K562 (cell line): ENCODE measurements at regions not wholly inside any gene's neighbourhood (a gene's known extent, or its start where the extent isn't known, plus 50 kb on each side); places are given as distances from the start of the nearest gene placed in this dataset.

Experiments used
- ATAC-seq: fragments of 200-7000 bp; cut with Tn5 transposase; 3 replicates; pipeline ENCODE4 v1.9.1; 2020; ENCODE audit warnings: moderate library complexity
- BruUV-seq: library from RNA; stranded (reverse); fragments of 400-500 nt; replicated peaks from 2 replicates; lab custom pipeline; 2021; lab: Mats Ljungman, UMichigan
- CTCF ChIA-PET: fragments of 300-600 bp; formaldehyde crosslinking; extraction: SDS; loops from one replicate; lab custom pipeline; 2021; ENCODE audit warnings: low intra/inter-chr PET ratio; lab: Yijun Ruan, JAX
- POLR2A ChIA-PET: fragments of 300-600, 350-650 bp; sonication (Branson Sonifier 250); formaldehyde crosslinking; extraction: SDS; loops from one replicate; lab custom pipeline; 2021; ENCODE audit warnings: antibody characterized with exemption, inconsistent platforms; lab: Yijun Ruan, JAX
- DNase-seq, 4 experiments: peaks; one replicate each; pipeline versions ENCODE4 v3.0.0 to v3.0.0-alpha.2; 2011 to 2018; ENCODE audit warnings: low spot score in 3 of 4, mixed read lengths in 3 of 4; ENCODE audit errors: extremely low read depth in 1 of 4
- FAIRE-seq: peaks from 2 replicates; lab custom pipeline; 2011; peaks lifted over from hg19 to GRCh38; lab: Jason Lieb, UNC
- H2AFZ ChIP-seq: 2 replicates; pipeline ENCODE4 v1.6.0; 2011; ENCODE audit warnings: low read depth, low read length, control low read depth, inconsistent platforms
- H3K27ac ChIP-seq: fragments of 200-600 bp; 3 replicates; pipeline ENCODE4 v1.8.0; 2011; ENCODE audit warnings: low read depth, mild to moderate bottlenecking, control low read depth, inconsistent platforms, low read length, moderate library complexity, mixed read lengths; ENCODE audit errors: extremely low read depth
- H3K27me3 ChIP-seq, 2 experiments: fragments of 300-600 bp in 1 of 2; 2 replicates in 1 of 2; 3 replicates in 1 of 2; pipeline versions ENCODE4 v1.6.0 to v1.8.0; 2011; ENCODE audit warnings: inconsistent platforms in 2 of 2, low read length in 2 of 2, mild to moderate bottlenecking in 1 of 2, mixed read lengths in 1 of 2, moderate library complexity in 1 of 2; ENCODE audit not compliant: control insufficient read depth in 2 of 2, insufficient read depth in 2 of 2
- H3K36me3 ChIP-seq: fragments of 300-600 bp; 3 replicates; pipeline ENCODE4 v1.8.0; 2011; ENCODE audit warnings: mild to moderate bottlenecking, low read length, inconsistent platforms; ENCODE audit not compliant: control insufficient read depth, insufficient read depth
- H3K4me1 ChIP-seq, 2 experiments: fragments of 200-600 bp in 1 of 2; replicated peaks in 1 of 2; 2 replicates in 1 of 2; 3 replicates in 1 of 2; pipeline versions ENCODE4 v1.5.1 to v1.8.0; 2011; ENCODE audit warnings: inconsistent platforms in 2 of 2, low read length in 2 of 2, mild to moderate bottlenecking in 1 of 2, mixed read lengths in 1 of 2, moderate library complexity in 1 of 2; ENCODE audit not compliant: control insufficient read depth in 2 of 2, insufficient read depth in 2 of 2
- H3K4me2 ChIP-seq: 2 replicates; pipeline ENCODE4 v1.6.1; 2011; ENCODE audit warnings: low read length, control low read depth, inconsistent platforms, mixed read lengths; ENCODE audit not compliant: insufficient read depth
- H3K4me3 ChIP-seq: fragments of 200-600 bp; sonication (generic), shearing (Covaris generic); 2 replicates; pipeline ENCODE4 v1.5.1; 2016; ENCODE audit warnings: control low read depth, inconsistent platforms
- H3K79me2 ChIP-seq: fragments of 200-600 bp; 3 replicates; pipeline ENCODE4 v1.8.0; 2011; ENCODE audit warnings: low read length, inconsistent platforms; ENCODE audit not compliant: control insufficient read depth, insufficient read depth
- H3K9ac ChIP-seq, 2 experiments: 2 replicates each; pipeline versions ENCODE4 v1.6.0 to v1.6.1; 2011; ENCODE audit warnings: low read depth in 2 of 2, low read length in 2 of 2, control low read depth in 1 of 2, inconsistent platforms in 1 of 2, mild to moderate bottlenecking in 1 of 2, mixed read lengths in 1 of 2; ENCODE audit not compliant: insufficient read depth in 1 of 2
- H3K9me1 ChIP-seq: one replicate; pipeline ENCODE4 v1.6.0; 2011; ENCODE audit warnings: inconsistent platforms, mild to moderate bottlenecking, low read length, moderate library complexity; ENCODE audit not compliant: control insufficient read depth, insufficient read depth
- H3K9me3 ChIP-seq: replicated peaks from 2 replicates; pipeline ENCODE4 v1.5.1; 2011; ENCODE audit warnings: low read depth, low read length, inconsistent platforms; ENCODE audit not compliant: control insufficient read depth, insufficient read depth
- H4K20me1 ChIP-seq: replicated peaks from 2 replicates; pipeline ENCODE4 v1.6.1; 2011; ENCODE audit warnings: low read length, inconsistent platforms, mixed read lengths; ENCODE audit not compliant: control insufficient read depth, insufficient read depth
- CREB5 ChIP-seq: fragments of 250-450 bp; sonication (Bioruptor Pico); IDR thresholded peaks from 2 replicates; pipeline ENCODE4 v1.5.0; 2020; ENCODE audit warnings: mild to moderate bottlenecking
- FOXA1 ChIP-seq: fragments of 450-650 bp; IDR thresholded peaks from 2 replicates; pipeline ENCODE4 v1.6.1; 2016; ENCODE audit warnings: mild to moderate bottlenecking, borderline replicate concordance
- MXD1 ChIP-seq: fragments of 250-450 bp; sonication (Bioruptor Pico); IDR thresholded peaks from 2 replicates; pipeline ENCODE4 v1.8.0; 2021; ENCODE audit warnings: borderline replicate concordance, mild to moderate bottlenecking, moderate library complexity; ENCODE audit not compliant: poor library complexity, severe bottlenecking
- PHF8 ChIP-seq: fragments of 200-600 bp; sonication (generic); IDR thresholded peaks from 2 replicates; pipeline ENCODE4 v1.6.1; 2012; ENCODE audit warnings: mixed run types, mild to moderate bottlenecking, inconsistent platforms, low read length, moderate library complexity, borderline replicate concordance
- RREB1 ChIP-seq: fragments of 250-450 bp; sonication (Bioruptor Pico); IDR thresholded peaks from 2 replicates; pipeline ENCODE4 v1.4.0; 2020
- SRSF3 ChIP-seq: fragments of 200-400 bp; formaldehyde crosslinking; IDR thresholded peaks from 2 replicates; pipeline ENCODE4 v1.6.1; 2016; ENCODE audit warnings: mild to moderate bottlenecking, low read length, moderate library complexity; ENCODE audit not compliant: insufficient read depth
- ZNF24 ChIP-seq: fragments of 450-650 bp; IDR thresholded peaks from 2 replicates; pipeline ENCODE4 v1.6.1; 2016
- WGBS: fragments of 100-300 bp; shearing (Covaris generic); methylation state at CpG from one replicate; pipeline ENCODE4 v1.1.6; 2016; ENCODE audit warnings: low coverage, mixed read lengths; ENCODE audit not compliant: insufficient coverage; ENCODE audit errors: missing lambda C conversion rate; 5-methylcytosine and 5-hydroxymethylcytosine counted together
- in situ Hi-C: fragments of 300-500 bp; cut with MboI; formaldehyde crosslinking; loops from 4 replicates; pipeline ENCODE4 v1.15.0; 2018; ENCODE audit warnings: inconsistent platforms, mixed read lengths
- intact Hi-C: fragments of 100-400 bp; cut with micrococcal nuclease; formaldehyde crosslinking; loops from 2 replicates; pipeline ENCODE4 v1.14.2; 2022

GRCh38 chr1:166322470-166322869 lies 155.7 kb upstream of the FAM78B start:
- POLR2A ChIA-PET: no interaction called here
- Histone ChIP-seq H3K9ac (no peak overlapping the region), H3K79me2 (no peaks in the 10 kb centered on the region)
- no peak for ATAC-seq
- in situ Hi-C loops: no loop called here
- no peak for TF ChIP-seq ZNF24
- TF ChIP-seq RREB1 (CRISPR knock-in tag): no peak
- no peak for TF ChIP-seq CREB5 (CRISPR knock-in tag)
- TF ChIP-seq PHF8: no peak
- no peak for TF ChIP-seq SRSF3
- no peak for TF ChIP-seq FOXA1
- no peak for TF ChIP-seq MXD1 (CRISPR knock-in tag)
- TF ChIP-seq, all 486 proteins: peak for 0
- Histone ChIP-seq H4K20me1 (no peaks in the 10 kb centered on the region), H3K4me2 (no peak overlapping the region), H2AFZ (no peak overlapping the region), H3K4me1 (no peaks in the 10 kb centered on the region), H3K4me3 (no peak overlapping the region), H3K36me3 (no peaks in the 10 kb centered on the region), H3K27ac (no peak overlapping the region), H3K27me3 (no peaks in the 10 kb centered on the region; a peak in 1 of 5 replicates), H3K9me1 (no peaks in the 10 kb centered on the region), H3K9me3 (no peaks in the 10 kb centered on the region)
- no peak for DNase-seq
- intact Hi-C loops: no loop called here
- WGBS: 0% methylated on average over 3 of the region's 3 CpGs
- BruUV-seq: no TSS peak
- no peak for FAIRE-seq
- CTCF ChIA-PET: no interaction called here
